ENCODE measurements at regions not wholly inside any gene's neighbourhood (a gene's known extent, or its start where the extent isn't known, plus 50 kb on each side); places are given as distances from the start of the nearest gene placed in this dataset.

GRCh38 chr3:56990641-56991015 lies 69.8 kb upstream of the SPATA12 start:
- H3K27ac Mint-ChIP-seq: no peak overlapping the region
- H3K4me1 Mint-ChIP-seq (ENCODE audit: low read depth): peaks cover 19% of the 10 kb centered on the region
- intact Hi-C loops (cut with micrococcal nuclease): no loop called here
- H3K4me3 Mint-ChIP-seq: no peak overlapping the region
- peaks cover 23% of the 10 kb centered on the region for H3K27me3 Mint-ChIP-seq
- no peaks in the 10 kb centered on the region for H3K9me3 Mint-ChIP-seq
- H3K36me3 Mint-ChIP-seq (ENCODE audit: low read depth): no peaks in the 10 kb centered on the region

DNA sequence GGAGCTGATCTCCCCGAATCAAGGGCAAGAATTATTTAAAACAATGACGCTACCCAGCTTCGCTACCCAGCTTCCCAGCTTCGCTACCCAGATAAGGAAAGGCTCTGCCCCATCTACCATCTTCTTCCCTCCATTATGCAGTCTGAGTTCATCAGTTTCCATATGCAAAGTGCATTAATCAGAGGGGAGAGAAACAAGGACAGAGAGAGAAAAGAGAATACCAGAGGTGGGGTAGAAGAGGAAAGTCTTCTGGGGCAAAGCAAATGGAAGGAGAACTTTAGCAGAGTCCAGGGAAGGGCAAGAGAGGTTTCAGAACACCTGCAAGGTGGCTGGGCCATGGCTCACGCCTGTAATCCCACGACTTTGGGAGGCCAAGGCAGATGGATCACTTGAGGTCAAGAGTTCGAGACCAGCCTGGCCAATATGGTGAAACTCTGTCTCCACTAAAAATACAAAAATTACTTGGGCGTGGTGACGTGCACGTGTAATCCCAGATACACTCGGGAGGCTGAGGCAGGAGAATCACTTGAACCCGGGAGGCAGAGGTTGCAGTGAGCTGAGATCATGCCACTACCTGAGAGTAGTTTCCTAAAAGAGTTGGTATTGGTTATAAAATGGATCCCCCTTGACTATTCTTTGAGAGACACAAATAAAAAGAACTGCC lies 70.4 kb upstream of the SPATA12 start:
- Mint-ChIP-seq H3K4me1 (ENCODE audit: low read depth) (peaks cover 19% of the 10 kb centered on the region), H3K36me3 (ENCODE audit: low read depth) (no peaks in the 10 kb centered on the region), H3K4me3 (no peak overlapping the region), H3K27me3 (peaks cover 23% of the 10 kb centered on the region), H3K27ac (no peak overlapping the region), H3K9me3 (no peaks in the 10 kb centered on the region)
- intact Hi-C loops (cut with micrococcal nuclease): loop anchor here (1.0 to 10.0 kb wide), 4 partner anchors 65 to 288 kb away; partner anchors contain the start of gene ARHGEF3

- H3K4me1 Mint-ChIP-seq (ENCODE audit: low read depth): peaks cover 20% of the 10 kb centered on the region
- H3K36me3 Mint-ChIP-seq (ENCODE audit: low read depth): no peaks in the 10 kb centered on the region
- H3K4me3 Mint-ChIP-seq: no peak overlapping the region
- no peaks in the 10 kb centered on the region for H3K9me3 Mint-ChIP-seq
- intact Hi-C loops (cut with micrococcal nuclease): loop anchor here (1.0 to 10.0 kb wide), 4 partner anchors 65 to 287 kb away; partner anchors contain the start of gene ARHGEF3
- H3K27me3 Mint-ChIP-seq: peaks cover 23% of the 10 kb centered on the region
- no peak overlapping the region for H3K27ac Mint-ChIP-seq
Observed at GRCh38 chr3:56989169-56989976, 71.1 kb upstream of the SPATA12 start.

DNA sequence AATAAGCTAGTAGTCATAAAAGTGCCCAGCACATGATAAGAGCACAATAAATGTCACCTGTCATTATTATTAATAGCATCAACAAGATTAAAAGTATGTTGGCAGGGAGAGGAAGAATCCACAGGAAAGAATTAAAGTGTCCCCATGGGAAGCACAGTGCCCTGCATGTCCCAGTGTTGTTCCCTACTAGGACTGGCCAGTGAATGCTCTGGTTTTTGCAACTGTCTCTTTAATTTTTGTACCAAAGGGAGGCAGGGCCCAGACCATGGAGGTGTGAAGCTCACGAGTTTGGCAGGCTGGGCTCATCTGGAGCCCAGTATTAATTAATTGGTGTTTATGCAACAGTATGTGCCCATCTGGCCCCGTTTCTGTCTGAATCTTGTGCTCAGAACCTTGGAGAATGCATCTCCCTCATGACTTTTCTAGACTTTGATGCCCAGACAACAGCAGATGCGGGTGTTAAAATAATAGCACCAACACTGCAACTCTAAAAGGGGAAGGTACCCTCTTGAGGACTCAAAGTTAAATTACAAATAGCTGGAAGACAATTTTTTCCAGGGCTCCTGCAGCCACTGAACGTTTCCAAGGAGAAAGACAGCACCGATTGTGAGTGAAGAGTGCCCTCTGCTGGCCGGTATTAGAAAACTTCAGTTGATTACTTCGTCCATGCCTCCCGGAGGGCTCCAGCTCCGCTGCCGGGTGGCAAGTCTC lies 71.9 kb upstream of the SPATA12 start:
- Mint-ChIP-seq H3K27me3 (peaks cover 25% of the 10 kb centered on the region), H3K27ac (no peak overlapping the region), H3K9me3 (no peaks in the 10 kb centered on the region), H3K4me1 (ENCODE audit: low read depth) (peaks cover 20% of the 10 kb centered on the region), H3K4me3 (no peak overlapping the region), H3K36me3 (ENCODE audit: low read depth) (no peaks in the 10 kb centered on the region)
- intact Hi-C loops (cut with micrococcal nuclease): loop anchor here (1.0 to 10.0 kb wide), 4 partner anchors 64 to 286 kb away; partner anchors contain the start of gene ARHGEF3

DNA sequence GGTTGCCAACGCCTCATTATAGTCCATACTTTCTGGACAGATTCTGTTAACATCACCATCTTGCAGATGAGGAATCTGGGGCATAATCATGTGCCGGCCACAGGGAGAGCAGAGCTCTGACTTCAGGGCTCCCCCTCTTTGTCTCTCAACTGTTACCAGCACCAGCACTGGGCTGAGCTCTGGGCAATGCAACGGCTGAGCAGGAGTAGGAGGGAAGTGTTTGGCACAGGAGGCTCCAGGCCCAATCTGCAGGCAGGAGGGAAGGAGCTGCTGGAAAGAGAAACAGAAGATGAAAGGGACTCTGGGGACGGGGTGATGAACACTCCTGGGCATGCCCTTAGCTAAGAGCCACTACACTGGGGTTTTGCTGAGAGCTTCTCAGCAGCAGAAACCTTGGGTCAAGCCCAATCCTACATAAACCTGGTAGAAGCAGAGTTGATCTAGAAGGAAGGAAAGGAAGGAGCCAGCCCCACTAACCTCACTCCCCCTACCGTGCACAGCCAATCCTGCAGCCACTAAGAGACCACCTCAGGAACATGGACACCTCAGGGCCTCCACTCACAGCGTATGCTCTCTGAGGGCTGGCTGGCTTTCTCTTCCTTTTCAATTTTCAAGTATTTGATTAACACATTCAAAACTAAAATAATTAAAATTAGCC lies 73.1 kb upstream of the SPATA12 start:
- Mint-ChIP-seq H3K4me3 (no peak overlapping the region), H3K9me3 (no peaks in the 10 kb centered on the region), H3K27ac (no peak overlapping the region), H3K27me3 (peaks cover 22% of the 10 kb centered on the region), H3K36me3 (ENCODE audit: low read depth) (no peaks in the 10 kb centered on the region), H3K4me1 (ENCODE audit: low read depth) (peaks cover 20% of the 10 kb centered on the region)
- intact Hi-C loops (cut with micrococcal nuclease): loop anchor here (10.0 kb wide), 2 partner anchors 63 to 133 kb away; no protein-coding TSS in a partner anchor

DNA sequence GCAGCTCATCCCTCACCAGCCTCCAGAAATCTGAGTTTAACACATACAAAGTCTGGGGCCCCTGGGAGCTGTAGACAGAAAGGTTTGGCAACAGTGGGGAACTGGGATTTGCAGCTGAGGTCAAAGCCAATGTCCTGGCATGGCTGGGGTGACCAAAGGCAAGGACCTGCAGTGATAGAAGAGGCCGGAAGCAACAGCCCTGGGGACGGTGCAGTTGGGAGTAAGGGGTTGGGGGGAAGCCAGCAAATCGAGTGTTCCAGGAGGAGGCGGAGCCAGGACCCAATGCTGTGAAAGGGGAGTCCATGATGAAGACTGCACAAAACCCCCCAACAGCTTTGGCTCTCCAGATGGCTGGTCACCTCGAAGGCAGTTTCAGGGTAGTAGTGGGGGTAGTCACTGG lies 74.1 kb upstream of the SPATA12 start:
- Mint-ChIP-seq H3K9me3 (no peaks in the 10 kb centered on the region), H3K36me3 (ENCODE audit: low read depth) (no peaks in the 10 kb centered on the region), H3K27me3 (peaks cover 22% of the 10 kb centered on the region), H3K4me1 (ENCODE audit: low read depth) (peaks cover 27% of the 10 kb centered on the region), H3K27ac (no peak overlapping the region), H3K4me3 (no peak overlapping the region)
- intact Hi-C loops (cut with micrococcal nuclease): loop anchor here (10.0 kb wide), 2 partner anchors 62 to 132 kb away; no protein-coding TSS in a partner anchor

DNA sequence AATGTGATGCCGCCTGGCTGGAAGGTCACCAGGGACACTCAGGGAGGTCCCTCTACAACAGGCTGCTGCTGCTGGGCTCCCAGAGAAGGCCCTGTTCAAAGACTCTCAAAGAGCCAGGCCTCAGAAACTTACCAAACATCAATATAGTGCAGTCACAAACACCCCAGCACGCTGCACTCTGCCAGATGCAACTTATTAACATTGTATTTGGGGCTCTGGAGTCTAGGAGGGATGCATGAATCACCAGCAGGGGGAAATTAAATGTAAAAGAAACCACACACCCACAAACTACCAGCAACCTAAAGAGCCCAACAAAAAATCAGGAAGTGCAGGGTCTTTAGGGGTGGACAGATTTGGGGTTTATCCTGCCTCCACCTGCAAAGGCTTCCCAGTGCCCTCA lies 74.6 kb upstream of the SPATA12 start:
- Mint-ChIP-seq H3K4me1 (ENCODE audit: low read depth) (peaks cover 29% of the 10 kb centered on the region), H3K9me3 (no peaks in the 10 kb centered on the region), H3K4me3 (no peak overlapping the region), H3K27me3 (peaks cover 19% of the 10 kb centered on the region), H3K36me3 (ENCODE audit: low read depth) (no peaks in the 10 kb centered on the region), H3K27ac (no peak overlapping the region)
- intact Hi-C loops (cut with micrococcal nuclease): loop anchor here (10.0 kb wide), 2 partner anchors 61 to 131 kb away; no protein-coding TSS in a partner anchor

DNA sequence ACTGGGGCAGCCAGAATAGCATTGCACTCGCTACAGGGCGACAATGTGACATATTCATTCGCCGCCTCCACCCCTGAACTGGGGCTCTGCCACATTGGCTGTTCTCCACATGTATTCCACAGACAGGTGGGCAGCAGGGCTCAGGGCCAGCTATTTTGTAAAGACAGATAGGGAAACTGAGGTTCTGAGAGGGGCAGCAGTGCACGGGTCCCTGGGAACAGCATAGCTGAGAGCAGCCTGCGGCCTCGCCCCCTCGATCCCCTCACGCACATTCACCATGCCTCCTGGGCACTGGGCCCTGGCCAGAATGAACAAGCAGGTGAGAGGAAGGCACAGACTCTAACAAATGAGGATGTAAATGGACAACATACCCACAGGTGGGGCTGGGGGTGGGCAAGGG lies 75.0 kb upstream of the SPATA12 start:
- Mint-ChIP-seq H3K9me3 (no peaks in the 10 kb centered on the region), H3K27me3 (peaks cover 17% of the 10 kb centered on the region), H3K27ac (no peak overlapping the region), H3K36me3 (ENCODE audit: low read depth) (no peaks in the 10 kb centered on the region), H3K4me1 (ENCODE audit: low read depth) (peaks cover 31% of the 10 kb centered on the region), H3K4me3 (no peak overlapping the region)
- intact Hi-C loops (cut with micrococcal nuclease): loop anchor here (10.0 kb wide), 2 partner anchors 61 to 131 kb away; no protein-coding TSS in a partner anchor

DNA sequence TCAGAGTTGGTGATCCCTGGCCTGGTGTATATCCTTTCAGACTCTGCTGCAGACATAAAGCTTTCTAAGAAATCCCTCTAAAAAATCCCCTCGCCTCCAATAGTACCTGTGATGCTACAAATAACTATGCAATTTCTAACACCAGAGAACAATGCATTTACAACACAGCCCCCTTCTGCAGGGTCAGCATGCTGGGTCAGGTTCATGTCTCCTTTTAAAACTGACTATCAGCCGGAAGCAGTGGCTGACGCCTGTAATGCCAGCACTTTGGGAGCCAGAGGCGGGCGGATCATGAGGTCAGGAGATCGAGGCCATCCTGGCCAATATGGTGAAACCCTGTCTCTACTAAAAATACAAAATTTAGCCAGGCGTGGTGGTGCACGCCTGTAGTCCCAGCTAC lies 77.0 kb upstream of the SPATA12 start:
- intact Hi-C loops (cut with micrococcal nuclease): loop anchor here (10.0 kb wide), 2 partner anchors 59 to 129 kb away; no protein-coding TSS in a partner anchor
- peaks cover 6% of the 10 kb centered on the region for H3K27me3 Mint-ChIP-seq
- H3K9me3 Mint-ChIP-seq: no peaks in the 10 kb centered on the region
- no peaks in the 10 kb centered on the region for H3K36me3 Mint-ChIP-seq (ENCODE audit: low read depth)
- H3K4me1 Mint-ChIP-seq (ENCODE audit: low read depth): peaks cover 32% of the 10 kb centered on the region
- H3K27ac Mint-ChIP-seq: no peak overlapping the region
- no peak overlapping the region for H3K4me3 Mint-ChIP-seq

DNA sequence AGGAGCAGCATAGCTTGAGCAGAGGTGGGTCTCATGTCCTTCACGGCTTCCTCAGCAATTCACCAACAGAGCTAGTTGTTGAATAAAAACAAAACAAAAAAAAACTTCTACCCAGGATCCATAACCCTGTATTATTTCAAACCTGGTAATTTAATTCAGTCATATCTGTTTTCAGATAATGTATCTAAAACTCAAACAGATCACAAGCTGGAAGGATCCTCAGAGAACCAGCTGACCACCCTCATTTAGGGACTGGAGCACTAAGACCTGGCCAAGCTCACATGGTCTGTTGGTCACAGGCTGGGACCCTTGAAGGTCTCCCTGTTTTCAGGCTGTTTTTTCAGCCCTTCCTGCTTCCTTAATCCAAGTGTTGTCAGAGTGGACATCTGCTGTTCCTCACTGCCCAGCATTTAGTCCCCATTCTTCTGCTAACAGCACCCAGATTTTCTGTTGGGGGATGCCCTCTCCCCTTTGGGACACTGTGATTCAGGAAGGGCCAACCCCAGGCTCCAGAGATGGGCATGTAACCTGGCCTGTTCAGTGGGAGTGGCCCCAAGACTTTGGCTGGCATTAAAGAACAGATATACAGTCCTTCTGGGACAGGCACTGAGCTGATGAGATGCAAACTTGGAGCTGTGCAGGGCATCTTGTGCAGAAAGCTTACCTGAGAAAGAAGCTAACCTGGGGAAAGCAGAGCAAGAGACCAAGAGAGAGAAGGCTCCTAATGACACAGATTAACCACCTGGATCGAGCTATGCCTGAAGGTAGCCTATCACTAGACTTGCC lies 78.8 kb upstream of the SPATA12 start:
- no peak overlapping the region for H3K4me3 Mint-ChIP-seq
- H3K9me3 Mint-ChIP-seq: no peaks in the 10 kb centered on the region
- H3K4me1 Mint-ChIP-seq (ENCODE audit: low read depth): peaks cover 32% of the 10 kb centered on the region
- intact Hi-C loops (cut with micrococcal nuclease): loop anchor here (10.0 kb wide), 2 partner anchors 57 to 127 kb away; no protein-coding TSS in a partner anchor
- no peak overlapping the region for H3K27ac Mint-ChIP-seq
- peaks cover 6% of the 10 kb centered on the region for H3K27me3 Mint-ChIP-seq
- no peaks in the 10 kb centered on the region for H3K36me3 Mint-ChIP-seq (ENCODE audit: low read depth)

GRCh38 chr3:56980798-56981390 lies 79.6 kb upstream of the SPATA12 start:
- intact Hi-C loops (cut with micrococcal nuclease): loop anchor here (10.0 kb wide), 2 partner anchors 56 to 126 kb away; no protein-coding TSS in a partner anchor
- Mint-ChIP-seq H3K36me3 (ENCODE audit: low read depth) (no peaks in the 10 kb centered on the region), H3K4me3 (no peak overlapping the region), H3K27ac (no peak overlapping the region), H3K27me3 (peaks cover 2% of the 10 kb centered on the region), H3K4me1 (ENCODE audit: low read depth) (peaks cover 25% of the 10 kb centered on the region), H3K9me3 (no peaks in the 10 kb centered on the region)

- Mint-ChIP-seq H3K36me3 (ENCODE audit: low read depth) (no peaks in the 10 kb centered on the region), H3K4me1 (ENCODE audit: low read depth) (peaks cover 19% of the 10 kb centered on the region), H3K4me3 (no peak overlapping the region), H3K27me3 (peaks cover 2% of the 10 kb centered on the region), H3K27ac (no peak overlapping the region), H3K9me3 (no peaks in the 10 kb centered on the region)
- intact Hi-C loops (cut with micrococcal nuclease): loop anchor here (10.0 kb wide), 2 partner anchors 55 to 125 kb away; no protein-coding TSS in a partner anchor
Observed at GRCh38 chr3:56980243-56980642, 80.2 kb upstream of the SPATA12 start.
